ENCODE measurements at regions not wholly inside any gene's neighbourhood (a gene's known extent, or its start where the extent isn't known, plus 50 kb on each side); places are given as distances from the start of the nearest gene placed in this dataset.
"Not testable (repeated sequence)": the region's sequence is repeated elsewhere in the genome, so short reads cannot be mapped to it uniquely, and the experiment has no call there.

DNA sequence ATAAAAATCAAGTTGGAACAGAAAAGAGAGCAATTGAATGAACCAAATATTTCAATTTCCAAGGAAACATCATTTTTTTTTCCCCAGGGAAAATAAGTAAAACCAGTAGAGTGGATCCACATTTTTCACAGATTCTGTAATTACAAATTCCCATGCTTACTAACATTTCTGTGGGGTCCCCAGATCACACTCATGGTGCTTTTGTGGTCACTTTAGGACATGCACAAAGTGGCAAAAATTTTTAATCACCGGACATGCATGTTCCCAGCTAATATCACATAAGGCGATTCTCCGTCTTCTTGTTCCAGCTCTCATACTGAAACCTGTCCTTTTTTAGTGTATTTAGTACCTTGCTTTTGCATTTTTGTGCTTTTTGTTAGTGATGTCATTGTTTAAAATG is 748.2 kb upstream of the SLITRK1 start:
- no peak for DNase-seq

GRCh38 chr13:84616864-84617263 is 734.6 kb upstream of the SLITRK1 start:
- DNase-seq = no peak

DNA sequence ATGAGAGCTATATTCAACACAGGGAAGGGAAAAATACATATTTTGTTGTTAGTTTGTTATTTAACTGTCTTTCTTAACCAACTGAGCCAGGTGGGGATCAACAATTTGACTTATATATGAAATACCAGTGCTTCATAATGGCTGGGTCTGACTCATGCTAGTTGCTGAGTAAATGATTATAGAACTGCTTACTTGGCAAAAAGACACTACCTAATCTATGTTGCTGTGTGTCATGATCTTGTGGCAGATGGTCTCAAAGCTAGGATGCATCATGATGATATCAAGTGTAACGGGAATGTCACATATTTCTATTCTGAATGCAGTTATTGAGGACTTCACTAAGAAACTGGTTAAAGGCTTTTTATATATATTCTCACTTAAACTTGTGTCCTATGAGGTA is 727.4 kb upstream of the SLITRK1 start:
- DNase-seq = no peak

DNA sequence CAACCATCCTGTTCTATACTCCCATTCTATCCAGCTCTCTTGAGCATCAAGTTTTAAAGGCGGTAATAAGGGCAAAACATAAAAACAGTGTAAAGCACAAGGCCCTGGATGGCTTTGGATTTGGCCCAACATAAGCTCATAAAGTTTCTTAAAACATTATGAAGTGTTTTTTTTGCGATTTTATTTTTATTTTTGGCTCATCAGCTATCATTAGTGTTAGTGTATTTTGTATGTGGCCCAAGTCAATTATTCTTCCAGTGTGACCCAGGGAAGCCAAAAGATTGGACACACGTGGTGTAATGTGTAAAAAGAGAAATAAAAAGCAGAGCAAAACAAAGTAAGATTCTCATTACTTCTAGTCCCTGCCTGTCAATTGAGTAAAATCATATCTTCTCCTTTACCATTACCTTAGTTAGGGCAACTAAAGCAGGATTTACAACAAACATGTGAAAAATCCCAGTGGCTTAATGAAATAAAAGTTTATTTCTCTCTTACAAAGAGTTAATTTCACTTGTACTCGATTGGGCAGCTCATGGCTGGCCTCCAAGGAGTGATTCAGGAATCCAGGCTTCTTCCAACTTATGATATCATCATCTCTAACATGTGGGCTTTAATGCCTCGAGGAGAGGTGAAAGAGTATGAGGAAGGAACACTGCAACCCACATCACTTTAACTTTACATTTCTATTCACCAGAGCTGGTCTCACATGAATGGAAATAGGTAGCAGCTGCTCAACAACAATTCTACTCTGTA is 725.2 kb upstream of the SLITRK1 start:
- no peak for DNase-seq

GRCh38 chr13:84606616-84607015 is 724.3 kb upstream of the SLITRK1 start:
- DNase-seq = no peak

- DNase-seq = no peak
Measured at GRCh38 chr13:84605927-84606326, 723.7 kb upstream of the SLITRK1 start.

DNA sequence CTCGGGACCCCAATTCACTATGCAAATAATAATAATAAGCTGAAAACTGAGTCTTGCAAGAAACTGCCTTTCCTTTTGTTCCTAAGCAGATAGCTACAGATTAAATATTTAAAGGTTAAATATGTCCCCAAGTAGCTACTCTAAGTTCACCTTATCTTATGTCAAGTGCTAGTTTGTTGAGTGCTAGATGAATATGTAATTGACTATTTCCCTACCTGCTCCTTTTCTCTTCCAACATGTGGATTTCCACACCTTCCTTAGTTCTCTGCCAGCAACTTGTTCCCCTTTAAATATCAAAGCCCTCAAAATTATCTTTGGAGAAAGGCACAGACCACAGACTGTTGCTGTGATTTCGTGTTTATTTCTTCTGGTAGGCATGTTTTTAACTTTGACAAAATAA is 709.2 kb upstream of the SLITRK1 start:
- no peak for DNase-seq

DNA sequence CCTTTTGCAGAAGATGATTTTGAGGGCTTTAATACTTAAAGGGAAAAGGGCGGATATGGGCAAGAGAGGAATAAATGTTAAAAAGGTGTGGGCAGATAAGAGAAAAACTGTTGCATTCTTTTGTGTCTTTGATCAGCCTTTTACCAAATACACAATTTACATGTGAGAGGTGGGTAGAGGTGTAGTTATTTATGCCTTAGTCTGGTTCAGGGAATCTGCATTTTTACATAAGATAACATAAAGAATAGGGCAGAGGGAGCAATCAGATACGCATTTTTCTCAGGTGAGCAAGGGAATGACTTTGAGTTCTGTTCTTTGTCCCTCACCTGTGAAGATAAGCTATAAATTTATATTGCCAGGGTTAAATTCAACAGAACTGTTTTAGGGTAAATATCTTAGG is 708.4 kb upstream of the SLITRK1 start:
- DNase-seq = no peak

DNA sequence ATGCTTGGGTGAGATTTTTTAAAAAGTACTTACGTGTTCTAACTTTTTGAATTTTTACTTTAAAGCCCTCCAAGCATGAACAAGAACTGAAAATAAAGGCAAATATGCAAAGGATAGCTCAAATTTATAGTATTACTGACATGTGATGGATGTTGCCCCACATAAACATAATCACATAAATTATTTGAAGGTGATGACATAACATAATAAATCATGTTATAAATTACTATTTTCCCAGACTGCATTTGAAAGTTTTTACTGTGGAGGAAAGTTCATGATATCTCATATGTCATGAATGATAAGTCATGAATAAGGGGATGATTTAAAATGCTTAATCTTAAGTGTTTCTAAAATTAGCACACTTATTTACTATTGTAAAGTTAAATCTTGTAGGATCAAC is 705.7 kb upstream of the SLITRK1 start:
- no peak for DNase-seq

DNA sequence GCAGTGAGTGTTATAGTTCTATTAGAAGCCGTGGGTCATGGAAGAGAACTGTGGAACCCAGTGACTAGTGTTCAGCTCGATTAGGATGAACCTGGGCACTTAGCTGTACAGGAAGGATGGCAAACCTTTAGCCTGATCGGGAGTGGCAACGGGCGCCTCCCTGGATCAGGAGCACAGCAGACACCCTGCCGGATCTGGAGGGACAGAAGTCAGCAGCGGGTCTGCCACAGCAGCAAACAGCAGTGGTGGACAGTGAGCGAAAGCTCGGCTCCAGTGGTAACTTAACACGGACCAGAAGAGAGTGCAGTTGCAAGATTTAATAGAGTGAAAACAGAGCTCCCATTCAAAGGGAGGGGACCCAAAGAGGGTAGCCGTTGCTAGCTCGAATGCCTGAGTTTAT is 697.6 kb upstream of the SLITRK1 start:
- not testable (repeated sequence) for DNase-seq

DNA sequence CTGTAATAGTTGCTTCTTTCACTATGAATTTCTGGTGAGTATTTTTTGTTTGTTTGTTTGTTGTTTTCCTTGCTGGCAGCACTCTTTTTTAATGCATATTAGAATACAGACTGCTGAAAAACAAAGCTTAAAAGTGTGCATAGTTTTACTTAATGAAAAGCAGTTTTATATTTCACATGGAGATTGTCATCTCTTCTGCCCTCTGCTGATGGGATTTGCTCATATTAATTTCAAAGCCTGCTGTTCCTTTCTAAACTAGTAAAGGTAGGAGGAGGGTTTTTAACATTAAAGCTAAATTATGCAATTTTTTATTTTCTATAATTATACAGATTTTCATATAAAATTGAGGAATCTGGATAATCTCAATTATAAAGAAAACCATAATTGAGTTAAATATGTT is 692.6 kb upstream of the SLITRK1 start:
- no peak for DNase-seq

DNA sequence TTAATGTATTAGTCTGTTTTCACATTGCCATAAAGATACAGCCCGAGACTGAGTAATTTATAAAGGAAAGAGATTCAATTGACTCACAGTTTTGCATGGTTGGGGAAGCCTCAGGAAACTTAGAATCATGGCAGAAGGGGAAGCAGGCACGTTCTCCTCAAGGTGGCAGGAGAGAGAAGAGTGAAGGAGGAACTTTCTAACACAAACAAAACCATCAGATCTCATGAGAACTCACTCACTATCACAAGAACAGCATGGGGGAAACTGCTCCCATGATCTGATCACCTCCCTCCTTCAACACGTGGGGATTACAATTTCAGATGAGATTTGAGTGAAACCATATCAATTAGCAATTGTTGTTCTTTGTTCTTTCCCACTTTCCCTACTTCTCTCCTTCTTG is 689.0 kb upstream of the SLITRK1 start:
- DNase-seq = no peak

GRCh38 chr13:84570831-84571230 is 688.6 kb upstream of the SLITRK1 start:
- DNase-seq = no peak

- DNase-seq = no peak
Measured at GRCh38 chr13:84569366-84569765, 687.1 kb upstream of the SLITRK1 start.

- no peak for DNase-seq
Measured at GRCh38 chr13:84567848-84568247, 685.6 kb upstream of the SLITRK1 start.

GRCh38 chr13:84566780-84567179 is 684.5 kb upstream of the SLITRK1 start:
- no peak for DNase-seq

DNA sequence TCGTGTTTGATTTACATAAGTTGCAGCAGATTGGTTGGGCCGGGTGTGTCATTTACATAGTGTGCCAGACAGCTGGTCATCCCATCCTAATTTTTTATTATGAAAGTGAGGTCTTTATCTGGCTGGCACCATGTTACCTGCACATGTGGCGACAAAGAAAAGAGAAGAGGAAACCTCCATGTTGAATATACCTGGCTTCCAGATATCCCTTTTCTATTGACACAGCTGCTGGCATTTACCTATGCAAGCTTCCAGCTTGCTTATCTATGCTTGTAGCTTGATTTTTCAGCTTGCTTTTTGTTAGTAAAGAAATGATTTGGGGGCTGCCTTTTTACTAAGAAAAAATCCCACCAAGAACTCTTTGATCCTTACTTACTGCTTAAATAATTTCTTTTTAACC is 681.3 kb upstream of the SLITRK1 start:
- no peak for DNase-seq

- DNase-seq = no peak
Measured at GRCh38 chr13:84553227-84553626, 671.0 kb upstream of the SLITRK1 start.

- DNase-seq = no peak
Measured at GRCh38 chr13:84543962-84544361, 661.7 kb upstream of the SLITRK1 start.

GRCh38 chr13:84542348-84542747 is 660.1 kb upstream of the SLITRK1 start:
- DNase-seq = no peak

DNA sequence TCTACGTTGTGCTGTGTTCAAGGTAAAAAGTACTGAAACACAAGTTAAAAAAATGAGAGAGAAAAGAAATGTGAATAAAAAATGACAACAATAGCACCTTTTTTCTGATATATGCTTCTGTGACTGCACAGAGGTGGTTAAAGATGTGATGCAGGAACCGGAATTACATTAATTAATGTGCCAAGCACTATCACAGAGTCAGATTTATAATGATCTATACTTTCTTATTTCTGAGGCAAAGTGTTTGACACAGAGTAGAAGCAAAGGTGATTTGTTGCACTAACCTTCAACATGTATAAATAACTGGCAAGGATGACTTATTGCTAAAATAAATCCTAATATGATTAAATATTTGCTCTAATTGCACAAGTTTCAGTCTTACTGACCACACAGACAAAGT is 654.6 kb upstream of the SLITRK1 start:
- no peak for DNase-seq

GRCh38 chr13:84528408-84529070 is 646.3 kb upstream of the SLITRK1 start:
- no peak for DNase-seq

GRCh38 chr13:84525865-84526264 is 643.6 kb upstream of the SLITRK1 start:
- DNase-seq = no peak

GRCh38 chr13:84524586-84524985 is 642.3 kb upstream of the SLITRK1 start:
- DNase-seq = no peak

DNA sequence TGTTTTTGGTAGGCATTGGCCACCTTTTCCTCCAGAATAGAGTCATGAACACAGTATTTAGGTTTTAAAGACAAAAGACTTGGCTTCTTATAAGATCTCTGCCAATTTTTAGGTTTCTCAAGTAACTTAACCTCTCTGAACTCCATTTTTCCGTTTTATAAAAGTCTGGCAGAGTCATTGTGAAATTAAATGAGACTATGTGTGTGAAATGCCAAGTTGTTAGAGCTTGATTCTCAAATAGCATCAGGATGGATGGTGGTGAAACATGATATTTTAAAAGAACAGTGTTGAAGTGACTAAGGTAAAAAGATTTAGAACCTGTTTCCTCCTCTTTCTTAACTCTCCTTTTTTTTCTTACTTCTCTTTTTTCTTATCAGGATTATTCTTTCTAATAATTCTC is 617.7 kb upstream of the SLITRK1 start:
- no peak for DNase-seq

Measured in activated naive CD4-positive, alpha-beta T cell treated with Interleukin-2 at 50 U/mL for 16 hours (primary cell).